Thyroid gland (tissue), 4 donors: ENCODE measurements at regions not wholly inside any gene's neighbourhood (a gene's known extent, or its start where the extent isn't known, plus 50 kb on each side); places are given as distances from the start of the nearest gene placed in this dataset.

ENCODE experiments used
- POLR2A ChIP-seq, 2 donors: fragments of 450-650 bp; IDR thresholded peaks; one replicate each; pipeline ENCODE4 v1.6.1; 2017; ENCODE audit warnings: antibody characterized with exemption in 2 of 2, mild to moderate bottlenecking in 2 of 2, moderate library complexity in 1 of 2
- TF ChIP-seq, protein P1 (sequence below), 6 experiments: fragments of 200-600 bp in 3 of 6; fragments of 450-650 bp in 3 of 6; sonication (generic) in 3 of 6; IDR thresholded peaks; one replicate each; pipeline ENCODE4 v1.5.1; 2016 to 2019; ENCODE audit warnings: antibody characterized with exemption in 6 of 6, mild to moderate bottlenecking in 2 of 6, inconsistent platforms in 1 of 6, moderate library complexity in 1 of 6

DNA sequence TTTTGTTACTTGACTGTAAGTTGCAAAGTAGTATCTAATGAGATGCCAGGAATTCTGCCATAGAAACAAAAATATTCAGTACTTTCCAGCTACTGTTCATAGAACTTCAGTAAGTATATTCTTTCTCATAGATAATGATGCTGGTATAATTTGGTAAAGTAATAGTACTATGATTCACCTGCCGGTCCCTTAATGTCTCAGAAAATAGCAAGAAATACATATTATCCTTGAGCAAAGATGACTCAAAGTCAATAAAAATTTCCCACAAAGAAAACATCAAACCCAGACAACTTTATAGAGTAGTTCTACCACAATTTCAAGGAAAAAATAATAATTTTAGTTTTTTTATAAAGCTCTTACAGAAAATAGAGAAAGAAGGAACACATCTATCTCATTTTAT is 105.4 kb downstream of the EPDR1 start:
- TF ChIP-seq, protein P1, sequence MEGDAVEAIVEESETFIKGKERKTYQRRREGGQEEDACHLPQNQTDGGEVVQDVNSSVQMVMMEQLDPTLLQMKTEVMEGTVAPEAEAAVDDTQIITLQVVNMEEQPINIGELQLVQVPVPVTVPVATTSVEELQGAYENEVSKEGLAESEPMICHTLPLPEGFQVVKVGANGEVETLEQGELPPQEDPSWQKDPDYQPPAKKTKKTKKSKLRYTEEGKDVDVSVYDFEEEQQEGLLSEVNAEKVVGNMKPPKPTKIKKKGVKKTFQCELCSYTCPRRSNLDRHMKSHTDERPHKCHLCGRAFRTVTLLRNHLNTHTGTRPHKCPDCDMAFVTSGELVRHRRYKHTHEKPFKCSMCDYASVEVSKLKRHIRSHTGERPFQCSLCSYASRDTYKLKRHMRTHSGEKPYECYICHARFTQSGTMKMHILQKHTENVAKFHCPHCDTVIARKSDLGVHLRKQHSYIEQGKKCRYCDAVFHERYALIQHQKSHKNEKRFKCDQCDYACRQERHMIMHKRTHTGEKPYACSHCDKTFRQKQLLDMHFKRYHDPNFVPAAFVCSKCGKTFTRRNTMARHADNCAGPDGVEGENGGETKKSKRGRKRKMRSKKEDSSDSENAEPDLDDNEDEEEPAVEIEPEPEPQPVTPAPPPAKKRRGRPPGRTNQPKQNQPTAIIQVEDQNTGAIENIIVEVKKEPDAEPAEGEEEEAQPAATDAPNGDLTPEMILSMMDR (IDR thresholded peaks at IDR 0.05), result no peak
- no peak for TF ChIP-seq POLR2A (IDR thresholded peaks at IDR 0.05)
